ENCODE measurements at regions not wholly inside any gene's neighbourhood (a gene's known extent, or its start where the extent isn't known, plus 50 kb on each side); places are given as distances from the start of the nearest gene placed in this dataset.

GRCh38 chr2:60296219-60296955, 257.1 kb downstream of the BCL11A start:
- Mint-ChIP-seq H3K4me1 (no peaks in the 10 kb centered on the region), H3K27ac (no peak overlapping the region), H3K27me3 (ENCODE audit: low read depth) (no peaks in the 10 kb centered on the region), H3K36me3 (peaks cover 3% of the 10 kb centered on the region), H3K4me3 (no peak overlapping the region), H3K9me3 (peaks cover 7% of the 10 kb centered on the region)
- no peak for DNase-seq (ENCODE audit: low spot score in 2 of 2, unreplicated experiment in 2 of 2)
- TF ChIP-seq CTCF (IDR thresholded peaks at IDR 0.05; ENCODE audit: unreplicated experiment): no peak

GRCh38 chr2:60295636-60295962, 257.9 kb downstream of the BCL11A start:
- Mint-ChIP-seq H3K9me3 (peaks cover 7% of the 10 kb centered on the region), H3K4me3 (no peak overlapping the region), H3K36me3 (peaks cover 3% of the 10 kb centered on the region), H3K4me1 (no peaks in the 10 kb centered on the region), H3K27ac (no peak overlapping the region), H3K27me3 (ENCODE audit: low read depth) (no peaks in the 10 kb centered on the region)
- no peak for DNase-seq (ENCODE audit: low spot score in 2 of 2, unreplicated experiment in 2 of 2)
- TF ChIP-seq CTCF (IDR thresholded peaks at IDR 0.05; ENCODE audit: unreplicated experiment): no peak

- TF ChIP-seq CTCF (IDR thresholded peaks at IDR 0.05; ENCODE audit: unreplicated experiment): no peak
Observed at GRCh38 chr2:60294901-60295635, 258.4 kb downstream of the BCL11A start.

GRCh38 chr2:60292242-60292641, 261.2 kb downstream of the BCL11A start:
- Mint-ChIP-seq H3K27me3 (ENCODE audit: low read depth) (no peaks in the 10 kb centered on the region), H3K4me3 (no peak overlapping the region), H3K27ac (no peak overlapping the region), H3K36me3 (peaks cover 3% of the 10 kb centered on the region), H3K9me3 (peaks cover 7% of the 10 kb centered on the region), H3K4me1 (peaks cover 10% of the 10 kb centered on the region)
- DNase-seq (ENCODE audit: low spot score in 2 of 2, unreplicated experiment in 2 of 2): no peak
- TF ChIP-seq CTCF (IDR thresholded peaks at IDR 0.05; ENCODE audit: unreplicated experiment): no peak

More at GRCh38 chr2:60294901-60295635, 258.4 kb downstream of the BCL11A start:
- Mint-ChIP-seq H3K36me3 (peaks cover 3% of the 10 kb centered on the region), H3K27ac (no peak overlapping the region), H3K4me1 (peaks cover 3% of the 10 kb centered on the region), H3K9me3 (peaks cover 7% of the 10 kb centered on the region), H3K27me3 (ENCODE audit: low read depth) (no peaks in the 10 kb centered on the region), H3K4me3 (no peak overlapping the region)
- no peak for DNase-seq (ENCODE audit: low spot score in 2 of 2, unreplicated experiment in 2 of 2)

- H3K36me3 Mint-ChIP-seq: peaks cover 3% of the 10 kb centered on the region
- no peak for TF ChIP-seq CTCF (IDR thresholded peaks at IDR 0.05; ENCODE audit: unreplicated experiment)
- H3K4me1 Mint-ChIP-seq: peaks cover 10% of the 10 kb centered on the region
- no peak overlapping the region for H3K27ac Mint-ChIP-seq
- no peaks in the 10 kb centered on the region for H3K27me3 Mint-ChIP-seq (ENCODE audit: low read depth)
- no peak overlapping the region for H3K4me3 Mint-ChIP-seq
- no peak for DNase-seq (ENCODE audit: low spot score in 2 of 2, unreplicated experiment in 2 of 2)
- H3K9me3 Mint-ChIP-seq: peaks cover 7% of the 10 kb centered on the region
Observed at GRCh38 chr2:60290509-60290908, 262.9 kb downstream of the BCL11A start.

Data from mesothelial cell of epicardium (in vitro differentiated cells).